Endodermal cell (in vitro differentiated cells): ENCODE measurements at regions not wholly inside any gene's neighbourhood (a gene's known extent, or its start where the extent isn't known, plus 50 kb on each side); places are given as distances from the start of the nearest gene placed in this dataset.

Experiments used
- DNase-seq: peaks from one replicate; pipeline ENCODE4 v3.0.0-alpha.2; 2017
- H3K27ac ChIP-seq: 2 replicates; pipeline ENCODE4 v1.5.1; 2013; ENCODE audit warnings: mild to moderate bottlenecking, low read depth, low read length, moderate library complexity
- H3K27me3 ChIP-seq: 2 replicates; pipeline ENCODE4 v1.6.1; 2013; ENCODE audit warnings: mild to moderate bottlenecking, low read length, moderate library complexity; ENCODE audit not compliant: insufficient read depth, control insufficient read depth, poor library complexity, severe bottlenecking
- H3K36me3 ChIP-seq: 2 replicates; pipeline ENCODE4 v1.7.0; 2013; ENCODE audit warnings: mild to moderate bottlenecking, low read length, moderate library complexity; ENCODE audit not compliant: control insufficient read depth, insufficient read depth
- H3K4me1 ChIP-seq: one replicate; pipeline ENCODE4 v1.7.0; 2013; ENCODE audit warnings: low read length; ENCODE audit not compliant: control insufficient read depth, insufficient read depth
- H3K4me3 ChIP-seq: 2 replicates; pipeline ENCODE4 v1.5.1; 2013; ENCODE audit warnings: mild to moderate bottlenecking, low read length, moderate library complexity
- H3K9ac ChIP-seq: 2 replicates; pipeline ENCODE4 v1.6.1; 2013; ENCODE audit warnings: mild to moderate bottlenecking, low read length, moderate library complexity; ENCODE audit not compliant: poor library complexity, severe bottlenecking; ENCODE audit errors: extremely low read depth
- H3K9me3 ChIP-seq: 2 replicates; pipeline ENCODE4 v1.6.1; 2013; ENCODE audit warnings: mild to moderate bottlenecking, low read length, moderate library complexity; ENCODE audit not compliant: control insufficient read depth
- H3K27ac Mint-ChIP-seq: 2 replicates; pipeline ENCODE4 v1.8.0; 2020; ENCODE audit warnings: mixed read lengths
- H3K27me3 Mint-ChIP-seq: 2 replicates; pipeline ENCODE4 v1.8.0; 2021; ENCODE audit warnings: mild to moderate bottlenecking, mixed read lengths; ENCODE audit not compliant: insufficient read depth
- H3K36me3 Mint-ChIP-seq: 2 replicates; pipeline ENCODE4 v1.8.0; 2020; ENCODE audit warnings: low read depth, mixed read lengths
- H3K4me1 Mint-ChIP-seq: 2 replicates; pipeline ENCODE4 v1.8.0; 2020; ENCODE audit warnings: mixed read lengths
- H3K4me3 Mint-ChIP-seq: 2 replicates; pipeline ENCODE4 v1.8.0; 2020; ENCODE audit warnings: mild to moderate bottlenecking, moderate library complexity, mixed read lengths
- H3K9me3 Mint-ChIP-seq: 2 replicates; pipeline ENCODE4 v1.8.0; 2020; ENCODE audit warnings: mild to moderate bottlenecking, mixed read lengths
- CTCF ChIP-seq: fragments of 200-600 bp; sonication (generic); conservative IDR thresholded peaks from 2 replicates; pipeline ENCODE4 v1.5.0; 2021; ENCODE audit warnings: antibody characterized with exemption, mild to moderate bottlenecking
- WGBS, 2 experiments: methylation state at CpG; one replicate each; pipeline versions ENCODE4 v1.1.5 to v1.1.7; 2013; ENCODE audit warnings: missing lambda C conversion rate in 2 of 2, mixed read lengths in 1 of 2; ENCODE audit not compliant: insufficient coverage in 1 of 2, insufficient read length in 1 of 2; 5-methylcytosine and 5-hydroxymethylcytosine counted together

- no peak for TF ChIP-seq CTCF
- no peak for DNase-seq
- Histone ChIP-seq H3K4me3 (no peak overlapping the region), H3K36me3 (no peaks in the 10 kb centered on the region), H3K9me3 (no peaks in the 10 kb centered on the region), H3K27ac (no peak overlapping the region), H3K9ac (no peak overlapping the region), H3K4me1 (no peaks in the 10 kb centered on the region), H3K27me3 (no peaks in the 10 kb centered on the region)
- H3K4me3 Mint-ChIP-seq = no peak overlapping the region
- H3K36me3 Mint-ChIP-seq = no peaks in the 10 kb centered on the region
- no peak overlapping the region for H3K27ac Mint-ChIP-seq
- H3K4me1 Mint-ChIP-seq = no peaks in the 10 kb centered on the region
- H3K27me3 Mint-ChIP-seq = peaks cover 29% of the 10 kb centered on the region
- no peaks in the 10 kb centered on the region for H3K9me3 Mint-ChIP-seq
- 92 to 96% methylated on average over 1 of the region's 1 CpG for WGBS, 2 experiments
Measured at GRCh38 chr10:106424981-106425380, 739.5 kb downstream of the SORCS1 start.

DNA sequence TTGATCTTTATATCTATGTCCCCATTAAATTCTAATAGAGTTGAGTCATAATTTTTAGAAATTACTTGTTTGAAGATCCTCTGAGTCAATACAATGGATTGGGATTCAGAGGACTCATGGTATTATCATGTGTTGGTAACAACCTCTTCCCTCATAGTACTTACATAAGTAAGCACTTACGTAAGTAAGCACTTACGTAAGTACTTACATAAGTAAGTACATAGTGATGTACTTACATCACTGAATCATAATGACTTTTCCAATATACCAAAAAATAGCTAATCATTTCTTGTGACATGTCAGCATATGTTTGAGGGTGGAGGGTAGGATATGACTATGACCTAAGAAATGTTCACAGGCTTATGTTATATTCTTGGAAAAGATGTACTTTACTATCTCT lies 740.5 kb downstream of the SORCS1 start:
- Mint-ChIP-seq H3K4me3 (no peak overlapping the region), H3K36me3 (no peaks in the 10 kb centered on the region), H3K9me3 (no peaks in the 10 kb centered on the region), H3K4me1 (no peaks in the 10 kb centered on the region), H3K27ac (no peak overlapping the region), H3K27me3 (peaks cover 35% of the 10 kb centered on the region)
- Histone ChIP-seq H3K4me3 (no peak overlapping the region), H3K4me1 (no peaks in the 10 kb centered on the region), H3K9me3 (no peaks in the 10 kb centered on the region), H3K27ac (no peak overlapping the region), H3K36me3 (no peaks in the 10 kb centered on the region), H3K9ac (no peak overlapping the region), H3K27me3 (no peaks in the 10 kb centered on the region)
- DNase-seq = no peak
- TF ChIP-seq CTCF = no peak
- whole genome bisulfite sequencing, 2 experiments = no CpG with 5 or more reads among the region's 2 CpGs

DNA sequence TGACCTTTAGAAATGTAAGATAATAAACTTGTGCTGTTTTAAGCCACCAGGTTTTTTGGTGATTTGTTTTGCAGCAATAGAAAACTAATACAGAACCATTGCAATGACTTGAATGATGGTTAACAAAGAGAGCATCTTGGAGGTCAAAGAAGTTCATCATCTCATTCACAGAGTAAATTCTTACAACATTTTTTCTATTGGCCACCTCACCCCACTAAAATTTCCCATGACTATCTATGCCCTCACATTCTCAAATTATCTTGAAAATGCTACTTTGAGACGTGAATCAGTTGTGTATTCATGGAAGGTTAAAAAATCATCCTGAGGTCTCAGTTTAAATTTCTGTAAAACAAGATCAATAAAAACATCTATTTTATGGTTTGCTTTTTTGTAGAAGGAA lies 754.2 kb downstream of the SORCS1 start:
- no peak for DNase-seq
- Histone ChIP-seq H3K27me3 (peaks cover 16% of the 10 kb centered on the region), H3K9ac (no peak overlapping the region), H3K9me3 (no peaks in the 10 kb centered on the region), H3K27ac (no peak overlapping the region), H3K4me1 (no peaks in the 10 kb centered on the region), H3K36me3 (no peaks in the 10 kb centered on the region), H3K4me3 (no peak overlapping the region)
- no peak overlapping the region for H3K27ac Mint-ChIP-seq
- no peak overlapping the region for H3K4me3 Mint-ChIP-seq
- H3K4me1 Mint-ChIP-seq = peaks cover 18% of the 10 kb centered on the region
- WGBS, 2 experiments = no CpG with 5 or more reads among the region's 1 CpG
- no peak for TF ChIP-seq CTCF
- H3K36me3 Mint-ChIP-seq = no peaks in the 10 kb centered on the region
- peaks cover 19% of the 10 kb centered on the region for H3K27me3 Mint-ChIP-seq
- peaks cover 3% of the 10 kb centered on the region for H3K9me3 Mint-ChIP-seq
